CD4-positive, alpha-beta T cell treated with Interferon alpha-2 for 1 hour (primary cell): ENCODE measurements at regions not wholly inside any gene's neighbourhood (a gene's known extent, or its start where the extent isn't known, plus 50 kb on each side); places are given as distances from the start of the nearest gene placed in this dataset.

Experiments used
- DNase-seq, 2 donors: peaks; one replicate each; pipeline ENCODE4 v3.0.0-alpha.2; 2020 to 2022

GRCh38 chr11:91947215-91947820 is 277.3 kb upstream of the FAT3 start:
- no peak for DNase-seq

- no peak for DNase-seq
Measured at GRCh38 chr11:91946397-91946951, 278.1 kb upstream of the FAT3 start.

GRCh38 chr11:91935120-91935519 is 289.5 kb upstream of the FAT3 start:
- no peak for DNase-seq

GRCh38 chr11:91932151-91932821 is 292.3 kb upstream of the FAT3 start:
- no peak for DNase-seq

- DNase-seq = no peak
Measured at GRCh38 chr11:91927448-91927847, 297.2 kb upstream of the FAT3 start.

- no peak for DNase-seq
Measured at GRCh38 chr11:91926965-91927364, 297.7 kb upstream of the FAT3 start.

- DNase-seq = no peak
Measured at GRCh38 chr11:91922846-91923245, 301.8 kb upstream of the FAT3 start.

GRCh38 chr11:91921974-91922373 is 302.6 kb upstream of the FAT3 start:
- DNase-seq = no peak

- no peak for DNase-seq
Measured at GRCh38 chr11:91913407-91913806, 311.2 kb upstream of the FAT3 start.

GRCh38 chr11:91912322-91912721 is 312.3 kb upstream of the FAT3 start:
- DNase-seq = no peak

- no peak for DNase-seq
Measured at GRCh38 chr11:91906871-91907624, 317.6 kb upstream of the FAT3 start.

- DNase-seq = no peak
Measured at GRCh38 chr11:91904792-91905785, 319.5 kb upstream of the FAT3 start.

- no peak for DNase-seq
Measured at GRCh38 chr11:91902312-91902711, 322.3 kb upstream of the FAT3 start.

- no peak for DNase-seq
Measured at GRCh38 chr11:91880660-91881059, 344.0 kb upstream of the FAT3 start.

GRCh38 chr11:91876746-91877145 is 347.9 kb upstream of the FAT3 start:
- DNase-seq = no peak

- DNase-seq = no peak
Measured at GRCh38 chr11:91872243-91872642, 352.4 kb upstream of the FAT3 start.

- no peak for DNase-seq
Measured at GRCh38 chr11:91871791-91872190, 352.8 kb upstream of the FAT3 start.

- no peak for DNase-seq
Measured at GRCh38 chr11:91871048-91871447, 353.6 kb upstream of the FAT3 start.

GRCh38 chr11:91869686-91870085 is 354.9 kb upstream of the FAT3 start:
- no peak for DNase-seq

- DNase-seq = no peak
Measured at GRCh38 chr11:91866642-91867041, 358.0 kb upstream of the FAT3 start.

GRCh38 chr11:91860661-91861060 is 364.0 kb upstream of the FAT3 start:
- no peak for DNase-seq

GRCh38 chr11:91859666-91860065 is 365.0 kb upstream of the FAT3 start:
- DNase-seq = no peak

GRCh38 chr11:91857179-91857578 is 367.4 kb upstream of the FAT3 start:
- no peak for DNase-seq
